ENCODE measurements at regions not wholly inside any gene's neighbourhood (a gene's known extent, or its start where the extent isn't known, plus 50 kb on each side); places are given as distances from the start of the nearest gene placed in this dataset. TPM values are rescaled to one million over a fixed set of nuclear protein-coding genes. Genes with fewer than 3 reads are reported as not detected.

- no peak for DNase-seq (ENCODE audit: low read depth)
- Histone ChIP-seq H3K4me3 (ENCODE audit: low read depth, low read length) (no peak overlapping the region), H3K27me3 (ENCODE audit: control insufficient read depth, insufficient read depth, low read length) (no peaks in the 10 kb centered on the region), H3K36me3 (ENCODE audit: control insufficient read depth, insufficient read depth, low read length) (no peaks in the 10 kb centered on the region)
- TF ChIP-seq CTCF (IDR thresholded peaks at IDR 0.05; ENCODE audit: insufficient read depth, low read depth, low read length): 0 out of 2 replicates have a peak, but pooled peaks have one; percentile 6
- ChIA-PET POLR2A (no interaction called here), CTCF (no interaction called here)
These were observed 63.8 kb upstream of the ANXA10 start for GRCh38 chr4:168028568-168028967.

DNA sequence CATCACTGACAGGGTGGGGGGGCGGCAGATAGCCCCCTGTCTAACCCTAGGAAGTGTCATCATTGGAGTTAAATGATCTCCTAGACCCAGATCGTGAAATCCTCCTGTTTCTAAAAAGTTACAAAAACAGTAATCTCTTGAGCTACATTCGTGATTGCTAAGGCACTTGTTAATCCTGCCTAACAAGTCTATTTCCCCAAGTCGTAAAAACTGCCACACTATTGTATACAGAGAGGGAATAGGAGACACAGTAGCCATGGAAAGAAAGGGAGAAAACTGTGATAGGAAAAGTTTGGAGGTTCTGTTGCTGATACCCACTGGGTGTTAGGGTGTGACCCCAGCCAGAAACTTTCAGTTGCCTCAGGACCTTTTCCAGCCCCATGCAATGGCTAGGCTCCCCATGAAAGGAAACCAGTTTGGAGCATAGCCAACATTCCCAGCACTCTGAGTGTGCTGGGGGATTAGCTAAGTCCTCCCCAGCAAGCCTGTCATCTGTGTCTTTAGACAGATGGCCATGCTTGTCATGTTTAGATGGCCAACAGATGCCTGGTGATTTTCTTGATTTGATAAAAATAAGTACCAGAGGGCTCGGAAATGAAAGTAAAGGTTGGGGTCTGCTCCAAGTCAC, 63.3 kb upstream of the ANXA10 start:
- ChIA-PET POLR2A (no interaction called here), CTCF (no interaction called here)
- Histone ChIP-seq H3K4me3 (ENCODE audit: low read depth, low read length) (no peak overlapping the region), H3K27me3 (ENCODE audit: control insufficient read depth, insufficient read depth, low read length) (no peaks in the 10 kb centered on the region), H3K36me3 (ENCODE audit: control insufficient read depth, insufficient read depth, low read length) (no peaks in the 10 kb centered on the region)
- TF ChIP-seq CTCF (IDR thresholded peaks at IDR 0.05; ENCODE audit: insufficient read depth, low read depth, low read length): no peak
- DNase-seq (ENCODE audit: low read depth): no peak

GRCh38 chr4:168037676-168038075, 54.7 kb upstream of the ANXA10 start:
- ChIA-PET POLR2A (no interaction called here), CTCF (no interaction called here)
- Histone ChIP-seq H3K4me3 (ENCODE audit: low read depth, low read length) (no peak overlapping the region), H3K27me3 (ENCODE audit: control insufficient read depth, insufficient read depth, low read length) (no peaks in the 10 kb centered on the region), H3K36me3 (ENCODE audit: control insufficient read depth, insufficient read depth, low read length) (no peaks in the 10 kb centered on the region)
- no peak for DNase-seq (ENCODE audit: low read depth)
- TF ChIP-seq CTCF (IDR thresholded peaks at IDR 0.05; ENCODE audit: insufficient read depth, low read depth, low read length): no peak

GRCh38 chr4:168039593-168039992, 52.7 kb upstream of the ANXA10 start:
- no peak for DNase-seq (ENCODE audit: low read depth)
- H3K36me3 ChIP-seq (ENCODE audit: control insufficient read depth, insufficient read depth, low read length): no peaks in the 10 kb centered on the region
- H3K27me3 ChIP-seq (ENCODE audit: control insufficient read depth, insufficient read depth, low read length): no peaks in the 10 kb centered on the region
- ChIA-PET POLR2A (no interaction called here), CTCF (no interaction called here)
- no peak overlapping the region for H3K4me3 ChIP-seq (ENCODE audit: low read depth, low read length)
- no peak for TF ChIP-seq CTCF (IDR thresholded peaks at IDR 0.05; ENCODE audit: insufficient read depth, low read depth, low read length)

Small RNA genes lying in the stretch of these regions (small RNA-seq; reads per million reads assigned to genes)
- not detected for gene RN7SL776P (ENCODE audit: insufficient read length, low read depth, low replicate concordance)

All from BJ (cell line).